ENCODE measurements at regions not wholly inside any gene's neighbourhood (a gene's known extent, or its start where the extent isn't known, plus 50 kb on each side); places are given as distances from the start of the nearest gene placed in this dataset.

DNA sequence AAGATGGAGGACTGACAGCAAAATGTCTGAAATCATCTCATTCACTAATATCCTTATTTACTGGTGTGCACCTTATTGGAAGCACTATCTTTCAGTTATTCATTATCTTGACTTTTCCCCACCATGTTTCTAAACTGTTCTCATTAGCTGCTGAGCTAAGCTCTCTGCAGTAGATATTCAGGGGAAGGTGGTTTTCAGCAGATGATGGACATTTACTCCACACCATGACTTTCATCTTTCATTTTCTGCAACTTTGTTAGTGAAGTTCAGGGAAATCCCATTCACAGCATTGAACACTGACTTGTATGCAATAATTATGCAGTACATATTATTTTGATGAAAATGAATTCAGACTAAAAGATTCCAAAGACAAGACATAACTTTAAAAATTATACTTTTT, 373.6 kb upstream of the FLRT2 start:
- TF ChIP-seq, protein P1, sequence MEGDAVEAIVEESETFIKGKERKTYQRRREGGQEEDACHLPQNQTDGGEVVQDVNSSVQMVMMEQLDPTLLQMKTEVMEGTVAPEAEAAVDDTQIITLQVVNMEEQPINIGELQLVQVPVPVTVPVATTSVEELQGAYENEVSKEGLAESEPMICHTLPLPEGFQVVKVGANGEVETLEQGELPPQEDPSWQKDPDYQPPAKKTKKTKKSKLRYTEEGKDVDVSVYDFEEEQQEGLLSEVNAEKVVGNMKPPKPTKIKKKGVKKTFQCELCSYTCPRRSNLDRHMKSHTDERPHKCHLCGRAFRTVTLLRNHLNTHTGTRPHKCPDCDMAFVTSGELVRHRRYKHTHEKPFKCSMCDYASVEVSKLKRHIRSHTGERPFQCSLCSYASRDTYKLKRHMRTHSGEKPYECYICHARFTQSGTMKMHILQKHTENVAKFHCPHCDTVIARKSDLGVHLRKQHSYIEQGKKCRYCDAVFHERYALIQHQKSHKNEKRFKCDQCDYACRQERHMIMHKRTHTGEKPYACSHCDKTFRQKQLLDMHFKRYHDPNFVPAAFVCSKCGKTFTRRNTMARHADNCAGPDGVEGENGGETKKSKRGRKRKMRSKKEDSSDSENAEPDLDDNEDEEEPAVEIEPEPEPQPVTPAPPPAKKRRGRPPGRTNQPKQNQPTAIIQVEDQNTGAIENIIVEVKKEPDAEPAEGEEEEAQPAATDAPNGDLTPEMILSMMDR (IDR thresholded peaks at IDR 0.05; ENCODE audit: poor library complexity, severe bottlenecking), result no peak
- no peak for TF ChIP-seq RAD21 (conservative IDR thresholded peaks at IDR 0.05)
- no peak for TF ChIP-seq TAF1 (IDR thresholded peaks at IDR 0.05; ENCODE audit: low read depth)
- TF ChIP-seq, protein P2, sequence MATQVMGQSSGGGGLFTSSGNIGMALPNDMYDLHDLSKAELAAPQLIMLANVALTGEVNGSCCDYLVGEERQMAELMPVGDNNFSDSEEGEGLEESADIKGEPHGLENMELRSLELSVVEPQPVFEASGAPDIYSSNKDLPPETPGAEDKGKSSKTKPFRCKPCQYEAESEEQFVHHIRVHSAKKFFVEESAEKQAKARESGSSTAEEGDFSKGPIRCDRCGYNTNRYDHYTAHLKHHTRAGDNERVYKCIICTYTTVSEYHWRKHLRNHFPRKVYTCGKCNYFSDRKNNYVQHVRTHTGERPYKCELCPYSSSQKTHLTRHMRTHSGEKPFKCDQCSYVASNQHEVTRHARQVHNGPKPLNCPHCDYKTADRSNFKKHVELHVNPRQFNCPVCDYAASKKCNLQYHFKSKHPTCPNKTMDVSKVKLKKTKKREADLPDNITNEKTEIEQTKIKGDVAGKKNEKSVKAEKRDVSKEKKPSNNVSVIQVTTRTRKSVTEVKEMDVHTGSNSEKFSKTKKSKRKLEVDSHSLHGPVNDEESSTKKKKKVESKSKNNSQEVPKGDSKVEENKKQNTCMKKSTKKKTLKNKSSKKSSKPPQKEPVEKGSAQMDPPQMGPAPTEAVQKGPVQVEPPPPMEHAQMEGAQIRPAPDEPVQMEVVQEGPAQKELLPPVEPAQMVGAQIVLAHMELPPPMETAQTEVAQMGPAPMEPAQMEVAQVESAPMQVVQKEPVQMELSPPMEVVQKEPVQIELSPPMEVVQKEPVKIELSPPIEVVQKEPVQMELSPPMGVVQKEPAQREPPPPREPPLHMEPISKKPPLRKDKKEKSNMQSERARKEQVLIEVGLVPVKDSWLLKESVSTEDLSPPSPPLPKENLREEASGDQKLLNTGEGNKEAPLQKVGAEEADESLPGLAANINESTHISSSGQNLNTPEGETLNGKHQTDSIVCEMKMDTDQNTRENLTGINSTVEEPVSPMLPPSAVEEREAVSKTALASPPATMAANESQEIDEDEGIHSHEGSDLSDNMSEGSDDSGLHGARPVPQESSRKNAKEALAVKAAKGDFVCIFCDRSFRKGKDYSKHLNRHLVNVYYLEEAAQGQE (IDR thresholded peaks at IDR 0.05; ENCODE audit: borderline replicate concordance), result no peak
- TF ChIP-seq SMC3 (conservative IDR thresholded peaks at IDR 0.05; ENCODE audit: poor library complexity), result no peak
- no peak for TF ChIP-seq EZH2 (IDR thresholded peaks at IDR 0.05; ENCODE audit: borderline replicate concordance, insufficient read depth, low read length, poor library complexity, severe bottlenecking)
- TF ChIP-seq POLR2AphosphoS5 (IDR thresholded peaks at IDR 0.05), result no peak
- TF ChIP-seq EP300 (conservative IDR thresholded peaks at IDR 0.05; ENCODE audit: poor library complexity, severe bottlenecking), result no peak
- no peak for TF ChIP-seq MXI1 (conservative IDR thresholded peaks at IDR 0.05; ENCODE audit: poor library complexity, severe bottlenecking)
